NOMO-1 treated with DMSO at 0.1 percent for 48 hours (cell line): ENCODE measurements at regions not wholly inside any gene's neighbourhood (a gene's known extent, or its start where the extent isn't known, plus 50 kb on each side); places are given as distances from the start of the nearest gene placed in this dataset.

Source experiments
- DNase-seq: peaks from one replicate; lab custom pipeline; 2025; ENCODE audit not compliant: unreplicated experiment; lab: John Stamatoyannopoulos, UW

GRCh38 chr21:23003951-23004350 is 2005.7 kb downstream of the NCAM2 start:
- DNase-seq: no peak

GRCh38 chr21:23008601-23009202 is 2010.5 kb downstream of the NCAM2 start:
- DNase-seq: no peak

- DNase-seq: no peak
Measured at GRCh38 chr21:23009360-23009759, 2011.2 kb downstream of the NCAM2 start.

- no peak for DNase-seq
Measured at GRCh38 chr21:23014021-23014420, 2015.8 kb downstream of the NCAM2 start.

GRCh38 chr21:23016617-23017016 is 2018.4 kb downstream of the NCAM2 start:
- DNase-seq: no peak

GRCh38 chr21:23017989-23018388 is 2019.8 kb downstream of the NCAM2 start:
- DNase-seq: no peak

- DNase-seq: no peak
Measured at GRCh38 chr21:23020969-23021368, 2022.8 kb downstream of the NCAM2 start.

GRCh38 chr21:23021481-23021880 is 2023.3 kb downstream of the NCAM2 start:
- DNase-seq: no peak

- DNase-seq: no peak
Measured at GRCh38 chr21:23026878-23027277, 2028.7 kb downstream of the NCAM2 start.

GRCh38 chr21:23039846-23040245 is 2041.6 kb downstream of the NCAM2 start:
- DNase-seq: no peak

GRCh38 chr21:23045955-23046354 is 2047.7 kb downstream of the NCAM2 start:
- no peak for DNase-seq

- DNase-seq: no peak
Measured at GRCh38 chr21:23067672-23068071, 2069.5 kb downstream of the NCAM2 start.

GRCh38 chr21:23083242-23083641 is 2085.0 kb downstream of the NCAM2 start:
- DNase-seq: no peak

- DNase-seq: no peak
Measured at GRCh38 chr21:23093259-23093658, 2095.1 kb downstream of the NCAM2 start.

- DNase-seq: no peak
Measured at GRCh38 chr21:23099185-23099584, 2101.0 kb downstream of the NCAM2 start.

GRCh38 chr21:23101111-23101510 is 2102.9 kb downstream of the NCAM2 start:
- no peak for DNase-seq

GRCh38 chr21:23108533-23108932 is 2110.3 kb downstream of the NCAM2 start:
- no peak for DNase-seq

- no peak for DNase-seq
Measured at GRCh38 chr21:23111070-23111600, 2112.9 kb downstream of the NCAM2 start.

- DNase-seq: no peak
Measured at GRCh38 chr21:23119491-23119890, 2121.3 kb downstream of the NCAM2 start.

GRCh38 chr21:23127973-23128372 is 2129.8 kb downstream of the NCAM2 start:
- no peak for DNase-seq

- DNase-seq: no peak
Measured at GRCh38 chr21:23130308-23130707, 2132.1 kb downstream of the NCAM2 start.

- no peak for DNase-seq
Measured at GRCh38 chr21:23131177-23131576, 2133.0 kb downstream of the NCAM2 start.

- no peak for DNase-seq
Measured at GRCh38 chr21:23138797-23139196, 2140.6 kb downstream of the NCAM2 start.
